ENCODE measurements at regions not wholly inside any gene's neighbourhood (a gene's known extent, or its start where the extent isn't known, plus 50 kb on each side); places are given as distances from the start of the nearest gene placed in this dataset.

GRCh38 chr4:41399231-41399630, 138.7 kb upstream of the LIMCH1 start:
- TF ChIP-seq EZH2phosphoT487 (conservative IDR thresholded peaks at IDR 0.05; ENCODE audit: low read length) (no peak), CTCF (IDR thresholded peaks at IDR 0.05; ENCODE audit: insufficient read depth, low read length, poor library complexity, severe bottlenecking) (no peak)
